Astrocyte (in vitro differentiated cells and primary cell): ENCODE measurements at regions not wholly inside any gene's neighbourhood (a gene's known extent, or its start where the extent isn't known, plus 50 kb on each side); places are given as distances from the start of the nearest gene placed in this dataset.

Experiments
- DNase-seq: peaks from one replicate; pipeline ENCODE4 v3.0.0-alpha.2; 2010; ENCODE audit warnings: low read depth
- FAIRE-seq: peaks from 2 replicates; lab custom pipeline; 2011; peaks lifted over from hg19 to GRCh38; lab: Jason Lieb, UNC
- H2AFZ ChIP-seq: 2 replicates; pipeline ENCODE4 v1.6.0; 2012; ENCODE audit warnings: low read depth, low read length, inconsistent platforms
- H3K27ac ChIP-seq: 2 replicates; pipeline ENCODE4 v1.5.1; 2011; ENCODE audit warnings: low read depth, low read length, inconsistent platforms
- H3K27me3 ChIP-seq: 2 replicates; pipeline ENCODE4 v1.6.0; 2011; ENCODE audit warnings: low read length, inconsistent platforms; ENCODE audit not compliant: insufficient read depth
- H3K36me3 ChIP-seq: 2 replicates; pipeline ENCODE4 v1.5.1; 2011; ENCODE audit warnings: low read length, inconsistent platforms; ENCODE audit not compliant: insufficient read depth
- H3K4me1 ChIP-seq: 2 replicates; pipeline ENCODE4 v1.5.1; 2011; ENCODE audit warnings: low read length, inconsistent platforms; ENCODE audit not compliant: insufficient read depth
- H3K4me2 ChIP-seq: 2 replicates; pipeline ENCODE4 v1.6.0; 2012; ENCODE audit warnings: low read length, inconsistent platforms
- H3K4me3 ChIP-seq: 2 replicates; pipeline ENCODE4 v1.5.1; 2011; ENCODE audit warnings: low read depth, mild to moderate bottlenecking, low read length, inconsistent platforms; ENCODE audit not compliant: insufficient read depth
- H3K79me2 ChIP-seq: 2 replicates; pipeline ENCODE4 v1.6.0; 2012; ENCODE audit warnings: mild to moderate bottlenecking, low read length, inconsistent platforms; ENCODE audit not compliant: insufficient read depth
- H3K9ac ChIP-seq: 2 replicates; pipeline ENCODE4 v1.6.0; 2012; ENCODE audit warnings: mild to moderate bottlenecking, low read length, inconsistent platforms
- H3K9me3 ChIP-seq: 2 replicates; pipeline ENCODE4 v1.5.1; 2012; ENCODE audit warnings: low read depth, mild to moderate bottlenecking, low read length, inconsistent platforms; ENCODE audit not compliant: insufficient read depth
- H4K20me1 ChIP-seq: 2 replicates; pipeline ENCODE4 v1.6.0; 2012; ENCODE audit warnings: low read length, inconsistent platforms; ENCODE audit not compliant: insufficient read depth
- H3K27ac Mint-ChIP-seq: one replicate; pipeline ENCODE4 v1.8.0; 2021; ENCODE audit warnings: mild to moderate bottlenecking, mixed read lengths; ENCODE audit not compliant: unreplicated experiment
- H3K27me3 Mint-ChIP-seq: one replicate; pipeline ENCODE4 v1.8.0; 2021; ENCODE audit warnings: low read depth, mixed read lengths; ENCODE audit not compliant: unreplicated experiment
- H3K36me3 Mint-ChIP-seq: one replicate; pipeline ENCODE4 v1.8.0; 2021; ENCODE audit warnings: low read depth, mixed read lengths; ENCODE audit not compliant: unreplicated experiment
- H3K4me1 Mint-ChIP-seq: one replicate; pipeline ENCODE4 v1.8.0; 2021; ENCODE audit warnings: low read depth, mixed read lengths; ENCODE audit not compliant: unreplicated experiment
- H3K4me3 Mint-ChIP-seq: one replicate; pipeline ENCODE4 v1.8.0; 2021; ENCODE audit warnings: mild to moderate bottlenecking, moderate library complexity, mixed read lengths; ENCODE audit not compliant: unreplicated experiment
- H3K9me3 Mint-ChIP-seq: one replicate; pipeline ENCODE4 v1.8.0; 2021; ENCODE audit warnings: mild to moderate bottlenecking, mixed read lengths; ENCODE audit not compliant: unreplicated experiment
- CTCF ChIP-seq: IDR thresholded peaks from 2 replicates; pipeline ENCODE4 v1.5.1; 2011; ENCODE audit warnings: low read depth, mild to moderate bottlenecking, inconsistent platforms, low read length, moderate library complexity; ENCODE audit not compliant: insufficient read depth
- EZH2 ChIP-seq: IDR thresholded peaks from 2 replicates; pipeline ENCODE4 v1.6.1; 2012; ENCODE audit warnings: mild to moderate bottlenecking, low read length, inconsistent platforms; ENCODE audit not compliant: insufficient read depth

GRCh38 chr18:66344227-66344626 is 259.7 kb downstream of the CDH19 start:
- Mint-ChIP-seq H3K36me3 (no peaks in the 10 kb centered on the region), H3K4me3 (no peak overlapping the region), H3K27me3 (no peaks in the 10 kb centered on the region), H3K4me1 (no peaks in the 10 kb centered on the region), H3K27ac (no peak overlapping the region), H3K9me3 (no peaks in the 10 kb centered on the region)
- H3K9me3 ChIP-seq, result no peaks in the 10 kb centered on the region
- TF ChIP-seq EZH2 (no peak), CTCF (no peak)
- no peak overlapping the region for H3K9ac ChIP-seq
- no peak overlapping the region for H3K4me3 ChIP-seq
- H3K4me1 ChIP-seq, result no peaks in the 10 kb centered on the region
- H3K27me3 ChIP-seq, result no peaks in the 10 kb centered on the region
- FAIRE-seq (no peak), DNase-seq (no peak)
- no peaks in the 10 kb centered on the region for H3K36me3 ChIP-seq
- H3K79me2 ChIP-seq, result no peaks in the 10 kb centered on the region
- no peak overlapping the region for H3K4me2 ChIP-seq
- H3K27ac ChIP-seq, result no peak overlapping the region
- no peak overlapping the region for H2AFZ ChIP-seq
- no peaks in the 10 kb centered on the region for H4K20me1 ChIP-seq

GRCh38 chr18:66342577-66342976 is 261.3 kb downstream of the CDH19 start:
- no peaks in the 10 kb centered on the region for H3K9me3 Mint-ChIP-seq
- no peak for FAIRE-seq
- H3K79me2 ChIP-seq, result no peaks in the 10 kb centered on the region

More at GRCh38 chr18:66342577-66342976, 261.3 kb downstream of the CDH19 start:
- no peaks in the 10 kb centered on the region for H3K27me3 ChIP-seq
- H4K20me1 ChIP-seq, result no peaks in the 10 kb centered on the region
- H3K4me1 ChIP-seq, result no peaks in the 10 kb centered on the region
- H3K9ac ChIP-seq, result no peak overlapping the region
- no peaks in the 10 kb centered on the region for H3K36me3 ChIP-seq
- Mint-ChIP-seq H3K27ac (no peak overlapping the region), H3K36me3 (no peaks in the 10 kb centered on the region), H3K4me3 (no peak overlapping the region), H3K27me3 (no peaks in the 10 kb centered on the region), H3K4me1 (no peaks in the 10 kb centered on the region)
- TF ChIP-seq EZH2 (no peak), CTCF (no peak)
- no peak overlapping the region for H3K4me2 ChIP-seq
- no peak for DNase-seq
- no peak overlapping the region for H2AFZ ChIP-seq
- no peak overlapping the region for H3K4me3 ChIP-seq
- no peak overlapping the region for H3K27ac ChIP-seq
- H3K9me3 ChIP-seq, result no peaks in the 10 kb centered on the region
